K562 (cell line): ENCODE measurements at regions not wholly inside any gene's neighbourhood (a gene's known extent, or its start where the extent isn't known, plus 50 kb on each side); places are given as distances from the start of the nearest gene placed in this dataset.

ENCODE experiments used
- U2AF1 ChIP-seq: fragments of 200-400 bp; formaldehyde crosslinking; optimal IDR thresholded peaks from 2 replicates; pipeline ENCODE3; 2017; ENCODE audit warnings: mild to moderate bottlenecking, low read depth, low read length, moderate library complexity
- TF ChIP-seq, protein P1 (sequence below): sonication (generic); formaldehyde crosslinking; IDR thresholded peaks from 2 replicates; pipeline ENCODE4 v1.8.1; 2023; ENCODE audit warnings: mild to moderate bottlenecking, missing genetic modification reagents, moderate library complexity
- TF ChIP-seq, protein P2 (sequence below): sonication (generic); formaldehyde crosslinking; IDR thresholded peaks from 2 replicates; pipeline ENCODE4 v1.8.0; 2022; ENCODE audit warnings: mild to moderate bottlenecking, missing genetic modification reagents

DNA sequence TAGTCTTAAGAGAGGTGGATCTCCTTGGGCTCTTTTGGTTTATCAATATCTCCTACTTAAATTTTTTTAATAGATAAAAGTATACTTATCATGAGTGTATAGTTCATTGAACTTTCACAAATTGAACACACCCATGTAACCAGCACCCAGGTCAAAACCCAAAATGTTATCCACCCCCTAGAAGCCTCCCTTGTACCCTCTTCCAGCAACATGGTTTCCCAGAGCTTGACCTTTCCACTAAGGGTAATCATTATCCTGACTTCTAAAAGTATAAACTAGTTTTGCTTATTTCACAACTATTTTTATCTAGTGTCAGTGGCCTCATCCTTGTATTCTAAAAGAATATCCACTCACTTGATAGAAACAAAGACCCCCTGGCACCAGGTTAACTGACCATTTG, 106.8 kb downstream of the MDH1 start:
- TF ChIP-seq, protein P1, sequence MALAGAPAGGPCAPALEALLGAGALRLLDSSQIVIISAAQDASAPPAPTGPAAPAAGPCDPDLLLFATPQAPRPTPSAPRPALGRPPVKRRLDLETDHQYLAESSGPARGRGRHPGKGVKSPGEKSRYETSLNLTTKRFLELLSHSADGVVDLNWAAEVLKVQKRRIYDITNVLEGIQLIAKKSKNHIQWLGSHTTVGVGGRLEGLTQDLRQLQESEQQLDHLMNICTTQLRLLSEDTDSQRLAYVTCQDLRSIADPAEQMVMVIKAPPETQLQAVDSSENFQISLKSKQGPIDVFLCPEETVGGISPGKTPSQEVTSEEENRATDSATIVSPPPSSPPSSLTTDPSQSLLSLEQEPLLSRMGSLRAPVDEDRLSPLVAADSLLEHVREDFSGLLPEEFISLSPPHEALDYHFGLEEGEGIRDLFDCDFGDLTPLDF, result no peak
- TF ChIP-seq, protein P2, sequence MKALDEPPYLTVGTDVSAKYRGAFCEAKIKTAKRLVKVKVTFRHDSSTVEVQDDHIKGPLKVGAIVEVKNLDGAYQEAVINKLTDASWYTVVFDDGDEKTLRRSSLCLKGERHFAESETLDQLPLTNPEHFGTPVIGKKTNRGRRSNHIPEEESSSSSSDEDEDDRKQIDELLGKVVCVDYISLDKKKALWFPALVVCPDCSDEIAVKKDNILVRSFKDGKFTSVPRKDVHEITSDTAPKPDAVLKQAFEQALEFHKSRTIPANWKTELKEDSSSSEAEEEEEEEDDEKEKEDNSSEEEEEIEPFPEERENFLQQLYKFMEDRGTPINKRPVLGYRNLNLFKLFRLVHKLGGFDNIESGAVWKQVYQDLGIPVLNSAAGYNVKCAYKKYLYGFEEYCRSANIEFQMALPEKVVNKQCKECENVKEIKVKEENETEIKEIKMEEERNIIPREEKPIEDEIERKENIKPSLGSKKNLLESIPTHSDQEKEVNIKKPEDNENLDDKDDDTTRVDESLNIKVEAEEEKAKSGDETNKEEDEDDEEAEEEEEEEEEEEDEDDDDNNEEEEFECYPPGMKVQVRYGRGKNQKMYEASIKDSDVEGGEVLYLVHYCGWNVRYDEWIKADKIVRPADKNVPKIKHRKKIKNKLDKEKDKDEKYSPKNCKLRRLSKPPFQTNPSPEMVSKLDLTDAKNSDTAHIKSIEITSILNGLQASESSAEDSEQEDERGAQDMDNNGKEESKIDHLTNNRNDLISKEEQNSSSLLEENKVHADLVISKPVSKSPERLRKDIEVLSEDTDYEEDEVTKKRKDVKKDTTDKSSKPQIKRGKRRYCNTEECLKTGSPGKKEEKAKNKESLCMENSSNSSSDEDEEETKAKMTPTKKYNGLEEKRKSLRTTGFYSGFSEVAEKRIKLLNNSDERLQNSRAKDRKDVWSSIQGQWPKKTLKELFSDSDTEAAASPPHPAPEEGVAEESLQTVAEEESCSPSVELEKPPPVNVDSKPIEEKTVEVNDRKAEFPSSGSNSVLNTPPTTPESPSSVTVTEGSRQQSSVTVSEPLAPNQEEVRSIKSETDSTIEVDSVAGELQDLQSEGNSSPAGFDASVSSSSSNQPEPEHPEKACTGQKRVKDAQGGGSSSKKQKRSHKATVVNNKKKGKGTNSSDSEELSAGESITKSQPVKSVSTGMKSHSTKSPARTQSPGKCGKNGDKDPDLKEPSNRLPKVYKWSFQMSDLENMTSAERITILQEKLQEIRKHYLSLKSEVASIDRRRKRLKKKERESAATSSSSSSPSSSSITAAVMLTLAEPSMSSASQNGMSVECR, result no peak
- TF ChIP-seq U2AF1, result no peak
